A549 (cell line): ENCODE measurements at regions not wholly inside any gene's neighbourhood (a gene's known extent, or its start where the extent isn't known, plus 50 kb on each side); places are given as distances from the start of the nearest gene placed in this dataset.

ENCODE experiments used
- ATAC-seq, 2 experiments: fragments of 200-7000 bp in 1 of 2; fragments of >200 bp in 1 of 2; cut with Nextera tagmentation in 1 of 2; cut with Tn5 transposase in 1 of 2; 3 replicates each; pipeline versions ENCODE4 v1.8.0 to v1.9.1; 2018 to 2020; ENCODE audit warnings: mild to moderate bottlenecking in 1 of 2, moderate library complexity in 1 of 2
- CTCF ChIA-PET: fragments of 300-600 bp; sonication (Branson Sonifier 250); formaldehyde crosslinking; extraction: SDS; loops from one replicate; lab custom pipeline; 2021; ENCODE audit warnings: antibody characterized with exemption, inconsistent platforms; lab: Yijun Ruan, JAX
- POLR2A ChIA-PET: fragments of 350-600 bp; formaldehyde crosslinking; extraction: SDS; loops from one replicate; lab custom pipeline; 2021; ENCODE audit warnings: antibody characterized with exemption, inconsistent platforms; lab: Yijun Ruan, JAX
- DNase-seq, 2 experiments: peaks; one replicate each; pipeline versions ENCODE4 v3.0.0 to v3.0.0-alpha.2; 2011 to 2016; ENCODE audit warnings: low read depth in 1 of 2, low spot score in 1 of 2
- FAIRE-seq: peaks from 2 replicates; lab custom pipeline; 2011; peaks lifted over from hg19 to GRCh38; lab: Jason Lieb, UNC
- H3K27ac ChIP-seq, 2 experiments: fragments of >200 bp; sonication (Bioruptor Twin); formaldehyde crosslinking; 3 replicates each; pipeline ENCODE4 v1.5.1; 2016 to 2017
- H3K4me1 ChIP-seq: fragments of >200 bp; sonication (Bioruptor Twin); formaldehyde crosslinking; 3 replicates; pipeline ENCODE4 v1.6.1; 2016
- H3K4me2 ChIP-seq: fragments of >200 bp; sonication (Bioruptor Twin); formaldehyde crosslinking; 3 replicates; pipeline ENCODE4 v1.6.1; 2016
- H3K4me3 ChIP-seq: fragments of >200 bp; sonication (Bioruptor Twin); formaldehyde crosslinking; 3 replicates; pipeline ENCODE4 v1.5.1; 2016
- H3K9me3 ChIP-seq: fragments of >200 bp; sonication (Bioruptor Twin); formaldehyde crosslinking; 3 replicates; pipeline ENCODE4 v1.6.1; 2016
- BHLHE40 ChIP-seq: IDR thresholded peaks from 2 replicates; pipeline ENCODE4 v1.6.1; 2012; ENCODE audit warnings: low read depth, low read length, inconsistent platforms
- CHD4 ChIP-seq: fragments of 200-600 bp; sonication (generic); IDR thresholded peaks from 2 replicates; pipeline ENCODE4 v1.6.1; 2016; ENCODE audit warnings: antibody characterized with exemption, mild to moderate bottlenecking, borderline replicate concordance
- HOXB5 ChIP-seq: fragments of 250-450 bp; sonication (Bioruptor Pico); IDR thresholded peaks from 2 replicates; pipeline ENCODE4 v1.5.0; 2020; ENCODE audit warnings: mild to moderate bottlenecking, moderate library complexity
- JUNB ChIP-seq: fragments of >200 bp; sonication (Bioruptor Twin); formaldehyde crosslinking; IDR thresholded peaks from 2 replicates; pipeline ENCODE4 v1.6.1; 2016
- MAFK ChIP-seq: fragments of 450-650 bp; IDR thresholded peaks from 2 replicates; pipeline ENCODE4 v1.6.1; 2014; ENCODE audit not compliant: partially characterized antibody
- MAZ ChIP-seq: fragments of 150-350 bp; IDR thresholded peaks from 2 replicates; pipeline ENCODE4 v1.6.1; 2014; ENCODE audit warnings: antibody characterized with exemption, low read depth, low read length, borderline replicate concordance
- NPAS2 ChIP-seq: fragments of 250-450 bp; sonication (Bioruptor Pico); IDR thresholded peaks from 2 replicates; pipeline ENCODE4 v1.8.0; 2022; ENCODE audit warnings: mild to moderate bottlenecking, moderate library complexity, borderline replicate concordance
- RAD21 ChIP-seq, 2 experiments: fragments of >200 bp in 1 of 2; sonication (Bioruptor Twin) in 1 of 2; formaldehyde crosslinking in 1 of 2; IDR thresholded peaks in 1 of 2; conservative IDR thresholded peaks in 1 of 2; 2 replicates in 1 of 2; 3 replicates in 1 of 2; pipeline ENCODE4 v1.6.1; 2012 to 2018; ENCODE audit warnings: inconsistent platforms in 1 of 2
- RARB ChIP-seq: fragments of 250-450 bp; sonication (Bioruptor Pico); IDR thresholded peaks from 2 replicates; pipeline ENCODE4 v1.8.0; 2021; ENCODE audit warnings: mild to moderate bottlenecking, moderate library complexity
- RCOR1 ChIP-seq: fragments of 150-350 bp; IDR thresholded peaks from 2 replicates; pipeline ENCODE4 v1.6.1; 2014; ENCODE audit warnings: antibody characterized with exemption, low read length, low read depth
- RFX5 ChIP-seq: fragments of 450-650 bp; IDR thresholded peaks from 2 replicates; pipeline ENCODE4 v1.7.1; 2014; ENCODE audit warnings: antibody characterized with exemption, mild to moderate bottlenecking, moderate library complexity
- ZNF302 ChIP-seq: fragments of 250-450 bp; sonication (Bioruptor Pico); IDR thresholded peaks from 2 replicates; pipeline ENCODE4 v1.9.0; 2021; ENCODE audit warnings: inconsistent platforms, mild to moderate bottlenecking, moderate library complexity
- WGBS: methylation state at CpG from one replicate; pipeline ENCODE4 v1.1.6; 2017; ENCODE audit errors: missing lambda C conversion rate; 5-methylcytosine and 5-hydroxymethylcytosine counted together
- TF ChIP-seq, protein P1 (sequence below): fragments of 450-650 bp; IDR thresholded peaks from 2 replicates; pipeline ENCODE4 v1.6.1; 2014; ENCODE audit warnings: antibody characterized with exemption
- TF ChIP-seq, protein P2 (sequence below): IDR thresholded peaks from 2 replicates; pipeline ENCODE4 v1.6.1; 2012
- TF ChIP-seq, protein P3 (sequence below): fragments of 250-450 bp; sonication (Bioruptor Pico); IDR thresholded peaks from 2 replicates; pipeline ENCODE4 v1.5.0; 2020; ENCODE audit warnings: low read depth, mild to moderate bottlenecking, moderate library complexity
- TF ChIP-seq, protein P4 (sequence below): IDR thresholded peaks from 2 replicates; pipeline ENCODE4 v1.6.1; 2012; ENCODE audit warnings: low read depth, borderline replicate concordance

DNA sequence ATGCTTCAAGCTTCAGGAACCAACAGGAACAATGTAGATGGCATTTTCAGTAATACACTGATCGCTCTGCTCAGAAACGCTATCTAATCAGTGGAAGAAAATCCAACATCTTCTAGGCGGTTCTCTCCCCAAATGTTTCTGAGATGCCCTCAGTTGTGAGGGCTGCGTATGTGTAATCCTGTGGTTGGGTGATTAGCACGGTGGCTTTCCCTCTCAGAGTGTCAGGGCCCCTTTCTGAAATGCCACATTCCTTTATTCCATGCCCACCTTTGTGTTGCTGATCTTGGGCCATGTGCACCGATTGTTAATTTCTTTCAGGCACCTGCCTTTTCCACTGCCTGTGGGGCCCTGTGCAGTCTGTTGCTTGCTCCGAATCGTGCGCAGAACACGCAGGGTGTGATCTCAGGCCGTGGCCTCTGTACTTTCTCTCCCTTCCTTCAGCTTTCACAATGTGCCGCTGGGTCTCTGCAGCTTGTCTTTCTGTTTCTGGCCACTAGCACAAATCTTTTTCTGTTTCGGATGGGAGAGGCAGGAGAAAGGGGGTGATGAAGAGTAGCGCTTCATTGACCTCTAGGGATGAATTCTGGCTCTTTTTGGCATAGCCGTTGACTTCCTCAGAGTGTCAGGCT lies 324.0 kb downstream of the PARP8 start:
- no peak for FAIRE-seq
- Histone ChIP-seq H3K4me1 (no peaks in the 10 kb centered on the region), H3K27ac (no peak overlapping the region), H3K9me3 (no peaks in the 10 kb centered on the region)
- CTCF ChIA-PET, result no interaction called here
- 30% methylated on average over 15 of the region's 15 CpGs for WGBS
- TF ChIP-seq, protein P1, sequence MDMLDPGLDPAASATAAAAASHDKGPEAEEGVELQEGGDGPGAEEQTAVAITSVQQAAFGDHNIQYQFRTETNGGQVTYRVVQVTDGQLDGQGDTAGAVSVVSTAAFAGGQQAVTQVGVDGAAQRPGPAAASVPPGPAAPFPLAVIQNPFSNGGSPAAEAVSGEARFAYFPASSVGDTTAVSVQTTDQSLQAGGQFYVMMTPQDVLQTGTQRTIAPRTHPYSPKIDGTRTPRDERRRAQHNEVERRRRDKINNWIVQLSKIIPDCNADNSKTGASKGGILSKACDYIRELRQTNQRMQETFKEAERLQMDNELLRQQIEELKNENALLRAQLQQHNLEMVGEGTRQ, result no peak
- TF ChIP-seq, all 56 proteins: peak for 0
- POLR2A ChIA-PET, result no interaction called here
- Histone ChIP-seq H3K4me3 (no peak overlapping the region), H3K4me2 (no peak overlapping the region)
- DNase-seq (no peak), ATAC-seq (no peak)

DNA sequence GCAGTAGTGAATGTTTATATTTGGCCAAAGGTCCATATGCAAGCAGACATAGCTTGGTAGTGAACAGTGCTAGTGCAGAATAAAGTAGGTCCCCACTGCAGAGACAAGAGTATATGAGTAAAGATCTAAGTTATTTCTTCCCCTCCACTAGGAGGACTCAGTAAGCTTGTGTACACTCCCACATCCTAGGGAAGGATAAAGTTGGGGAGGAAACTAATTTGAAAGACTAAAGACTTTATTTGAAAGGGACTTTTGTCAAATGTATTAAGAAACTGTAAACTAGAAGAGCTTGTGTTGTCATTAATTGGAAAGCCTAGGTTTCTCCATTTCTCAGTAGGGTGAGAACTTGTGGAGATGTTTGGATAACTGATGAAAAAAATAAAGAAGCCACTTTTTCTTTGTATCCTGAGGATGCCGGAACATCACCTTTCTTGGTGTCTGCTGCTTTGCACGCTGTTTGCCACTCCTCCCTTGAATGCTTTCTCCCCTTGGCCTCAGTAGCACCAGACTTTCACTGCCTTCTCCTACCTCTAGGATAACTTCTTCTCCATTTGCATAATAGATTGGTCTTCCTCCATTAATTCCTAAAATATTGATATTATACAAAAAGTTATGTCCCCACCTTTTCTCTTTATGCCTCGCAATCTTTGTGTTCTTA lies 329.0 kb downstream of the PARP8 start:
- Histone ChIP-seq H3K4me2 (no peak overlapping the region), H3K27ac (no peak overlapping the region), H3K9me3 (no peaks in the 10 kb centered on the region), H3K4me3 (no peak overlapping the region), H3K4me1 (no peaks in the 10 kb centered on the region)
- ATAC-seq, result no peak
- no peak for DNase-seq
- CTCF ChIA-PET, result interaction anchor here (1.7 kb wide), 1 partner anchor 36 kb away, joined by 3 read pairs; no protein-coding TSS in a partner anchor
- 23% methylated on average over 3 of the region's 3 CpGs for WGBS
- POLR2A ChIA-PET, result no interaction called here
- TF ChIP-seq MAZ (no peak), RARB (CRISPR knock-in tag) (no peak), ZNF302 (CRISPR knock-in tag) (no peak), RCOR1 (no peak), BHLHE40 (no peak)
- TF ChIP-seq, protein P2, sequence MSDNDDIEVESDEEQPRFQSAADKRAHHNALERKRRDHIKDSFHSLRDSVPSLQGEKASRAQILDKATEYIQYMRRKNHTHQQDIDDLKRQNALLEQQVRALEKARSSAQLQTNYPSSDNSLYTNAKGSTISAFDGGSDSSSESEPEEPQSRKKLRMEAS, result no peak
- FAIRE-seq, result no peak

DNA sequence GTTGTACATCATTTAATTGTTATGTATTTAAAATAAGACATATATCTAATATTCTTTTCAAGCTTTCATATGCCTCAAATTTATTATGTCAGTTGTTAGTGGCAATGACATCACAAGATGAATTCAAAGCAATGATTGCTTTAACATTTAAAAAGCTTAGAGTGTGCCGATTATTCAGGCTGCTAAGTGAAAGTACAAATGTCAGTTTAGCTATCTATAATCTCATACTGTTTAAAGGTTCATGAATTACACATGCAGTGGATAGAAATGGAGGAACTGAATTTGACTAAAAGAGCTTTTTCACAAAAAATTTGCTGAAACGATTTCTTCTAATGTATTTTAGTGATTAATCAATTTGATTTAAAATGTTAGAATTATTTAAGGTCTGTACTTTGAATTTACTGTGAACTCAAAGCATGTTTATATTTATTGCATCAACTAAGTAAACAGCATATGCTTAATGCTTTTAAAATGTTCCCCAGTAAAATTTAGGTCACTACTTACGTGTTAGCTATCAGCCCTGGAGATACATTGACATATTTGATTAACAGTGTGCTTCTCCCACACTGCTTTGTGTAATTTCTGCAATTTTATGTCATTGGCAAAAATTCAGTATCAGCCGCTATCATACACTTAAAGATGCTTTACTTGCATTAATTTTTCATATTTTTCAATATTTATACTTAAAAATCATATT lies 334.9 kb downstream of the PARP8 start:
- no peak for TF ChIP-seq MAZ
- TF ChIP-seq JUNB, result no peak
- TF ChIP-seq, all 56 proteins: peak for 0
- Histone ChIP-seq H3K4me2 (no peak overlapping the region), H3K9me3 (no peaks in the 10 kb centered on the region), H3K27ac (no peak overlapping the region), H3K4me1 (no peaks in the 10 kb centered on the region), H3K4me3 (no peak overlapping the region)
- DNase-seq (no peak), FAIRE-seq (no peak), ATAC-seq (no peak)
- WGBS, result 1% methylated on average over 4 of the region's 4 CpGs
- ChIA-PET POLR2A (no interaction called here), CTCF (no interaction called here)

DNA sequence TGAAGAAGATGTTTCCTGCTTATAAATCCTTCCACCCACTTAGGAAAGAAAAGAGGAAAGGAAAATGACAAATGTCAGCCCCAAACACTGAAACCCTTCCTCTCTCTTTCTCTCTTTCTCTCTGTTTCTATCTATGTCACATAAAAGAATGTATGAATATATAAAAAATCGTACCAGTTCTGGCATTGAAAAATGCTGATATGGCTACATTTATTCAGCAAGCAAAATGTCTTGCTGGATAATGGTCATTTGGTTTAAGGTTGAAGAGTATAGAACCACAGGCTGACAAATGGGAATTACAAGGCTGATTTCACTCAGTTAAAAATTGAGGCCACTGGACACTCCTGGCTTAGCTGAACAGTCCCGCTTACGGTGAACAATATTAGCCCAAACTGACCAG lies 335.9 kb downstream of the PARP8 start:
- ATAC-seq (no peak), DNase-seq (no peak), FAIRE-seq (no peak)
- Histone ChIP-seq H3K9me3 (no peaks in the 10 kb centered on the region), H3K27ac (no peak overlapping the region)
- TF ChIP-seq MAFK, result peak; percentile 75
- TF ChIP-seq, protein P3, sequence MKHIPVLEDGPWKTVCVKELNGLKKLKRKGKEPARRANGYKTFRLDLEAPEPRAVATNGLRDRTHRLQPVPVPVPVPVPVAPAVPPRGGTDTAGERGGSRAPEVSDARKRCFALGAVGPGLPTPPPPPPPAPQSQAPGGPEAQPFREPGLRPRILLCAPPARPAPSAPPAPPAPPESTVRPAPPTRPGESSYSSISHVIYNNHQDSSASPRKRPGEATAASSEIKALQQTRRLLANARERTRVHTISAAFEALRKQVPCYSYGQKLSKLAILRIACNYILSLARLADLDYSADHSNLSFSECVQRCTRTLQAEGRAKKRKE (CRISPR knock-in tag), result no peak
- TF ChIP-seq, all 56 proteins: peak for 1
- 34% methylated on average over 3 of the region's 3 CpGs for WGBS
- ChIA-PET POLR2A (no interaction called here), CTCF (no interaction called here)
- Histone ChIP-seq H3K4me1 (no peaks in the 10 kb centered on the region), H3K4me2 (no peak overlapping the region), H3K4me3 (no peak overlapping the region)

DNA sequence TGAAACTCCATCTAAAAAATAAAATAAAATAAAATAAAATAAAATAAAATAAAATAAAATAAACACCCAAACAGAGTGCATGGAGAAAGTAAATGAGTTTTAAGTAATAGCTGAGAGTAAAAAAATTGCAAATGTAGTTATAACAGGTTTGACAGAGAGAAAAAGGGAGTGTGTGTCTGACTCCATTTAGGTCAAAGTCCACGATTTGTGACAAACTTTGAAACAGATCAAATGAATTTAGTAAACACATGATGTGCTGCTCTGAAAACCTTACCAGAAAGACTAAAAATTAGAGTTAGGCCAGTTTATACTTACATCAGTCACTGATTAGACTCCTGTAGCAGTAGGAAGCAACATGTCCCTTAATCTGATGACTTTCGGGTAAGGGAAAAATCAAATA lies 346.6 kb downstream of the PARP8 start:
- DNase-seq (no peak), FAIRE-seq (no peak), ATAC-seq (no peak)
- no peak for TF ChIP-seq RAD21 (conservative IDR thresholded peaks at IDR 0.05 in 1 of 2, IDR thresholded peaks at IDR 0.05 in 1 of 2)
- TF ChIP-seq, protein P3 (CRISPR knock-in tag), result no peak
- no peak for TF ChIP-seq HOXB5 (CRISPR knock-in tag)
- no peak for TF ChIP-seq CHD4
- TF ChIP-seq NPAS2, result no peak
- TF ChIP-seq RFX5, result no peak
- TF ChIP-seq, protein P4, sequence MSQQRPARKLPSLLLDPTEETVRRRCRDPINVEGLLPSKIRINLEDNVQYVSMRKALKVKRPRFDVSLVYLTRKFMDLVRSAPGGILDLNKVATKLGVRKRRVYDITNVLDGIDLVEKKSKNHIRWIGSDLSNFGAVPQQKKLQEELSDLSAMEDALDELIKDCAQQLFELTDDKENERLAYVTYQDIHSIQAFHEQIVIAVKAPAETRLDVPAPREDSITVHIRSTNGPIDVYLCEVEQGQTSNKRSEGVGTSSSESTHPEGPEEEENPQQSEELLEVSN, result no peak
- POLR2A ChIA-PET, result no interaction called here
- Histone ChIP-seq H3K4me2 (no peak overlapping the region), H3K27ac (no peak overlapping the region), H3K9me3 (no peaks in the 10 kb centered on the region), H3K4me1 (no peaks in the 10 kb centered on the region), H3K4me3 (no peak overlapping the region)
- CTCF ChIA-PET, result no interaction called here
- 34% methylated on average over 2 of the region's 2 CpGs for WGBS
